GM12892 (cell line): ENCODE measurements at regions not wholly inside any gene's neighbourhood (a gene's known extent, or its start where the extent isn't known, plus 50 kb on each side); places are given as distances from the start of the nearest gene placed in this dataset.

ENCODE experiments used
- DNase-seq: peaks from one replicate; pipeline ENCODE4 v3.0.0; 2011; ENCODE audit not compliant: insufficient read length
- FAIRE-seq: peaks from 2 replicates; lab custom pipeline; 2011; peaks lifted over from hg19 to GRCh38; lab: Jason Lieb, UNC
- POLR2A ChIP-seq: IDR thresholded peaks from 2 replicates; pipeline ENCODE4 v1.6.1; 2011; ENCODE audit warnings: low read depth, low read length, control low read depth
- POLR2AphosphoS5 ChIP-seq: IDR thresholded peaks from 2 replicates; pipeline ENCODE4 v1.6.1; 2011; ENCODE audit warnings: low read depth, low read length, control low read depth
- TAF1 ChIP-seq: IDR thresholded peaks from 2 replicates; pipeline ENCODE4 v1.6.1; 2011; ENCODE audit warnings: low read depth, mild to moderate bottlenecking, control low read depth, low read length, borderline replicate concordance

DNA sequence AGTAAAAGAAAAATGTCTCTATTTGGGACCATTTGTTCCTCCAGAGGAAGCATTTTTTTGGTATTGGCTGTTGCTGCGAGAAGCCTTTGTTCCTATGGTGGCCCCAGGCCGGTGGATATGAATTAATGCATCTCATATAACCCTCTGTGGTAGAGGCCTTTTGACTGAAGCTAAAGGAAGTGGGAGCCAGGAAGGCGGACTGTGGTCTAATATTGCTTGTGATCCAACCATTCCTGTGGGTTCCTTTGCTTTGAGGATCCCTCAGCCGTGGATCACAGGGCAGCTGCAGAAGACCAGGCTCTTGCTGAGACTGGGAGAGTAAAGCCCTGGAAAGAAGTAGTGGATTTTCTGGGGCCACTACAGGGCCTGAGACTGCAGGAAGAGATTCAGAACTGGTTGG, 68.3 kb upstream of the NAV2 start:
- TF ChIP-seq TAF1 (no peak), POLR2A (no peak), POLR2AphosphoS5 (no peak)
- FAIRE-seq (no peak), DNase-seq (no peak)

DNA sequence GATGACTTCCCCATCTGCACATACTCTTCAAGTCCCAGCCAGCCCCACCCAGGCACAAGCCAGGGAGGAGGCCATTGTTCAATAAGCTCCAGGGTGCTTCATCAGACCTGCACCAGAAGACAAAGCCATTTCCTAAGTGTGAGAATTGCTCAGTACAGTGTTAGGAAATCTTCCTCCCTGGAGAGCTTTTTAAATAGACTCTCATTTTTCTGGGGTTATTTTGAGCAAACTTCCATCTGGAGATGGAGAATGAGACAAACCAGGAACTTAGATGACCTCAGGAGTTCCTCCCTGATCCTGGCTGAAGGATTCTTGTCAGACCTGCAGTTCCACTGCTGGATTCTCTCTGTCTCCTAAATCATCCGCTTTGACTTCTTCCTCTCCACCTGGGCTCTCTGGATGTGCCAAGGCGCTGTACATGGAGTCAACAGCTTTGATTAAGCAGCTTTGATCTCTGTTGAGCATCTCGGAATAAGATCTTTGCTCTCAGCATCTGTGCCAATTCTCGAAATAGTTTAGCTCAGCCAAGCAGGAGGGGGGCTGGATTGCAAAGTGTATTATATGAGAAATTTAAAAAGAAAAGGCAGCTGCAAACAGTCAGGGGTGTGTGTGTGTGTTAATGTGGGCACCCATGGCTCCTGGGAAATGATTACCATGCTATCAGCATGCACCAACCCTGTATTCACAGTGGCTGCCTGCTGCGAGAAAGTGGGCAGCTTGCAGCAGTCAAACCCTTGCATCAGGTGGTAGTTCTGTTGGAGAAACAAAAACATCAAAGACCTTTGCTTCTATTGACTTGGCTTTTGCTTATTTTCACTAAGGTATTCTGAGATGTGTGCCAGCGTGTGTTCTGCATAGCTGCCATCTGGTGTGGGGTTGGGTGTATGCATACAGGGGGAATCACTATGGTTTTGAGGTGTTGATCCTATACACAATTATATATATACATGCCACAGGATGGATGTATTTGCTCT, 70.2 kb upstream of the NAV2 start:
- TF ChIP-seq TAF1: no peak
- no peak for TF ChIP-seq POLR2A
- DNase-seq (no peak), FAIRE-seq (no peak)

DNA sequence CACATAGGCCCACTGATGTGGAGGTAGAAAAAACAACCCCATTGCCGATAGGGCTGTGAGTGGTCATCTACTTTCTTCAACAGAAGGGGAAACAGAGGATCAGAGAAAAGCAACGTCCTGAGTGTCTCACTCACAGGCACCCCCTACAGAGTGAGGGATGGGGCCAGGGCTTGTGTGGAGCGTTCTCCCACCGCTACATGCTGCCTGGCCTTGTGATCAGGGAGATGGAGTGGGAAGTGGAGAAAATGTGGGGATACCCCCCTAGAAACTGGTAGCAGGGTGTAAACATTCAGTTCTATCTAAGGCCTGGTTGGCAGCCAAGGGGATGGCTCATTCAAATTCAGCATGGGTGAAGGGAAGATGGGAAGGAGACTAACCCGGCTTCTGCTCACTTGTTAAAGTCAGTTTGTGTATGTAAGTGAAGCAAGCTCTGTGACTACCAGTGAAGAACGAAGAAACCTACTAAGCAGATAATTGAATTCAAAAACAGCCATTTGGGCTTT, 73.0 kb upstream of the NAV2 start:
- no peak for DNase-seq
- TF ChIP-seq TAF1 (no peak), POLR2AphosphoS5 (no peak), POLR2A (no peak)
- no peak for FAIRE-seq

DNA sequence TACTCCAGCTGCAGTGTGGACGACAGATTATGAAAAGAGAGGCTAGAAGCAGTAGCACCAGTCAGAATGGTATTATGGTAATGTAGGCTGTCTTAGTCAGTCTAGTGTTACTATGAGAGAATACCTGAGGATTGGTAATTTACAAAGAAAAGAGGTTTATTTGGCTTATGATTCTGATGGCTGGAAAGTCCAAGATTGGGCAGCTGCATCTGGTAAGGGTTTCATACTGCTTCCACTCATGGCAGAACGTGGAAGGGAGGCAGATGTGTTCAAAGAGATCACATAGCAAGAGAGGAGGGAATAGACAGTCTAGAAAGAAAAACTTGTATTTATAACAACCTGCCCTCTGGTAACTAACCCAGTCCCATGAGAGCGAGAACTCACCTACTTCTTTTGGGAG, 77.3 kb upstream of the NAV2 start:
- TF ChIP-seq TAF1 (no peak), POLR2A (no peak), POLR2AphosphoS5 (no peak)
- no peak for FAIRE-seq
- DNase-seq: no peak

DNA sequence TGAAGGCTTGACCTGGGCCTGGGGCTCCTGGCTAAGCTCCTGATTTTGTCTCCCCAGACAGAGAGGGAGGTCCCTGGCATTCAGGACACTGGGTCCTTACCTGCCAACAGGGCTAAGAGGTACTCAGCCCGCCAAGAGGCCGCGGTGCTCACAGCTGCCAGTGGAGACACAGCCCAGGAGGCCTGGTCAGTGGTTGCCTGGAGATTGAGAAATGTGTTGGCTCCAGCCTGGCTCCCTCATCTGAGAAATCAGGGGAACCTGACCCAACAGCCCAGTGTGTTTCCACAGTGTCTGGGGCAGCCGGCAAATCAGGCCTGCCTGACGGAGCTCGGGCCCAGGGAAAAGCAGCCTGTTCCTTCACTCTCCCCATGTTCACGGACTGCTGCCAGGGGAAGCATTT, 79.4 kb upstream of the NAV2 start:
- FAIRE-seq: no peak
- no peak for TF ChIP-seq POLR2AphosphoS5
- DNase-seq: no peak

DNA sequence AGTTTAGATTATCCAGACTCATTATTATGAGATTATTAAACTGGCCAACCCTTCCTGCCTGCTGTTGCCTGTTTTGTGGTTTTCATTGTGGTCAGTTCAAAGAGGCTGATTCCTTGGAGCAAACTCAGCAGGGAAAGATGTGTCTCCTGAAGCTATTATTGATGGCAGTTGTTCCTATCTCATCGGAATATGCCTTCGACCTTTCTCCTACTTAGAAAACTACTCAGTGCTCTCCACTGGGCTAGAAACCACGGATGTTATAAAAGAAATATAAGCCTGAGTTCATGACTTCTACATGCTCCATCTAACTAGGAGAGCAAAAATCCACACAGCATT, 80.2 kb upstream of the NAV2 start:
- no peak for FAIRE-seq
- no peak for DNase-seq
- no peak for TF ChIP-seq POLR2A
- no peak for TF ChIP-seq TAF1
- TF ChIP-seq POLR2AphosphoS5: no peak

DNA sequence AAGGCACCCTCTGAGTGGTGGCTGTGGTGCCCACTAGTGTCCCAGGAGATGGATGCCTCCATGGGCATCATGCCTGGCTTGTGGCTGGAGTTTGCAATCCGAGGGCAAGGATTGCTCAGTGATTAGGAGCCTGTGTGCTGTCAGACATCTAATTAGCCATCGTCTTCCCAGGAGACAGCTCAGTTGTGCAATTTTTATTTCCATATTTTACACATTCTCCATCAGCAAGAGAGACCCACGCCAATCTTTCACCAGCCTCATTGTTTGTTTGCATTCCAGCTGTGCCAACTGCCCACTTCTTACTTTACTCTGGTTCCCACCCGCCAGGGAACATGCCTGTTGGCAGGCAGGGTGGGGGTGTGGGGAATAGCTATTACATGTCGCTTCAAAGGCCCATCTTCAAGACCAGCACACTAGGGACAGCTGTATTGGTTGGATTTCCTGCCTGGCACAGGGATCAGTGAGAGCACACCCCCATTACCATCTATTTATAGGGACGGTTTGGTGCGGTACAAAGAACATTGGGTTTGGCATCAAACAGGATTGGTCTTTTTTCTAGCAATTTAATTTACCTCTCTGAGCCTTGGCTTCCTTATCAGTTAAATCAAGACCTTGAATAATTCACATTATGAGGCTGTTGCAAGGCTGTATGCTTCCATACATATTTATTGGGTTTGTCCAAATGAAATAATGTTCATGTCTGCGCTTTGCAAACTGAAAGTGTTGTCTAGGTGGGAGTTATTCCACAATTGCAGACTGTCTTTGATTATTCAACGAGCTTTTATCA, 80.7 kb upstream of the NAV2 start:
- no peak for DNase-seq
- TF ChIP-seq POLR2AphosphoS5: no peak
- no peak for TF ChIP-seq POLR2A
- no peak for TF ChIP-seq TAF1
- FAIRE-seq: no peak

DNA sequence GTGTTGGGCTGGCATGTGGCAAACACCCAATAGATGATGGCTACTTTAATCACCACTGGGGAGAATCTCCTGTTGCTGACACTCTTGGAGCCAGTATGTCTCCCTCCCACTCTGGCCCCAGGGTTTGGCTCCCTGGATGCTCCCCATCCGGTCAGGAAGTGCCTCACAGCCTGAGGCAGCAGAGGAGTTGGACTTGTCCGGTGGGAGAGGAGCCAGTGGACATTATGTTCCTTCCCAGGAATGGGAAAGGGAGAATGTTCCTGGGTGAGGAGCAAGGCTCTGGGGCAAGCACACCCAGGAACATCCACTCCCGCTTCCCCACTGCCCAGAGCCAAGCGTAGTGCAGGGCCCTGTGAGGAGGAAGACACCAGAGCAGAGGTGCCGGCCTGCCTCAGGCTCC, 84.6 kb upstream of the NAV2 start:
- no peak for DNase-seq
- TF ChIP-seq POLR2AphosphoS5 (no peak), TAF1 (no peak), POLR2A (no peak)
- no peak for FAIRE-seq

DNA sequence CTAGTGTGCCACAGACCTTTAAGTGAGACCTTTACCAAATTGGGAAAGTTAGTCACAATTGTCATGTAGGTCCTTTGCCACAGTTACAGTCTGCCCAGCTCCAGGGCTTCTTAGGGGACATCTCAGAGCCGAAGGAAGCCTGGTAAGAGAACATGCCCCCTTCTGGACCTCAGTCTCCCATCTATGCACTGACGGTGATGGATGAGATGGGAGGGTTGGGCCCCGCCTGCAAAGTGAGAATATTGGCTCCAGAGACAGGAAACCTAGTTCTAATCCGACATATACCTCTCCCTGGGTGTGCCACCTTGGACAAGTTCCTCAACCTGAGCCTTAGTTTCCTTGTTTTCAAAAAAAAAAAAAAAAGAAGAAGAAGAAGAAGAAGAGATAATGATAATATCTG, 85.1 kb upstream of the NAV2 start:
- FAIRE-seq: no peak
- no peak for TF ChIP-seq TAF1
- TF ChIP-seq POLR2AphosphoS5: no peak
- no peak for TF ChIP-seq POLR2A

DNA sequence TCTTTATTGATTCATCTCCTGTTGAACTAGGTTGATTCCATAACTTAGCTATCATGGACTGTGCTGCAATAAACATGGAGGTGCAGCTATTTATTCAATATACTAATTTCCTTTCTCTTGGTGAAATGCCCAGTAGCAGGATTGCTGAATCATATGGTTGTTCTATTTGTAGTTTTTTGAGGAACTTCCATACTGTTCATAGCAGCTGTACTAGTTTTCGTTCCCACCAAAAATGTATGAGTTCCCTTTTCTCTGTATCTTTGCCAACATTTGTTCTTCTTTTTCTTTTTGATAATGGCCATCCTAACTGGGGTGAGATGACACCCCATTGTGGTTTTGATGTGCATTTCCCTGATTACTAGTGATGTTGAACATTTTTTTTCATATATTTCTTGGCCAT, 87.2 kb upstream of the NAV2 start:
- no peak for TF ChIP-seq POLR2A
- no peak for TF ChIP-seq POLR2AphosphoS5
- TF ChIP-seq TAF1: no peak
- no peak for FAIRE-seq

More for the DNA sequence above, 85.1 kb upstream of the NAV2 start:
- no peak for DNase-seq

DNA sequence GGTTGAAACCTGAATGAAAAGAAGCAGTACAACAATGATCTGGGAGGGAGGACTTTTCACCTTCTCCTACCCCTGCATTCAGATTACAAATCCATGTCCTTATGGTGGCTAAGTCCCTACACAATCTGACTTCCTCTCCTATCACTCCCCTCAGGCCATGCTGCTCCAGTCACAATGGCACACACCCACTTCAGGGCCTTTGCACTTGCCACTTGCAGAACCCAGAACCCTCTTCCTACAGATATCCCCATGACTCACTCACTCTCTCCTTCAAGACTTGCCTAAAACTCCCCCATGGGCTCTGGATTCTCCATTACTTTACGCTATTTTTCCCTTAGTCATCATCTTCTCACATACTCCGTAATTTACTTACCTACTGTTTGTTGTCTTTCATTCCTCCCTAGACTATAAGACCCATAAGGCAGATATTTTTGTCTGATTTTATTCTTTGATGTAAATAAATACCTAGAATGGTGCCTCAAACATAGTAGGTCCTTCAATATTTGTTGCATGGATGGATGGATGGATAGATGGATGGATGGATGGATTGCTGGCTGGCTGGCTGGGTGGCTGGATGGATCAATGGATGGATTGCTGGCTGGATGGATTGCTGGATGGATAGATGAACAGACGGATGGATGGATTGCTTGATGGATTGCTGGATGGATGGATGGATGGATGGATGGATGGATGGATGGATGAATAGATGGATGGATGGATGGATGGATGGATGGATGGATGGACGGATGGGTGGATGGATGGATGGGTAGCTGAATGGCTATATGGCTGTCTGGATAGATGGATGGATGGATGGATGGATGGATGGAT, 94.7 kb upstream of the NAV2 start:
- FAIRE-seq: no peak

More for the DNA sequence above, 87.2 kb upstream of the NAV2 start:
- DNase-seq: no peak

More for the DNA sequence above, 94.7 kb upstream of the NAV2 start:
- no peak for TF ChIP-seq POLR2AphosphoS5
- TF ChIP-seq POLR2A: no peak
- no peak for TF ChIP-seq TAF1
- DNase-seq: no peak
